Natural killer cell (primary cell): ENCODE measurements at regions not wholly inside any gene's neighbourhood (a gene's known extent, or its start where the extent isn't known, plus 50 kb on each side); places are given as distances from the start of the nearest gene placed in this dataset.
"Not testable (repeated sequence)": the region's sequence is repeated elsewhere in the genome, so short reads cannot be mapped to it uniquely, and the experiment has no call there.

ENCODE experiments used
- ATAC-seq, 3 donors: fragments of 150-1000 bp in 2 of 3; fragments of 200-7000 bp in 1 of 3; cut with Tn5 transposase; 1 replicate in 1 of 3; 2 replicates in 2 of 3; pipeline ENCODE4 v1.10.0; 2021; ENCODE audit warnings: mild to moderate bottlenecking in 2 of 3, moderate library complexity in 2 of 3
- DNase-seq, 2 donors: peaks; one replicate each; pipeline versions ENCODE4 v3.0.0 to v3.0.0-alpha.2; 2013 to 2021; ENCODE audit warnings: mixed read lengths in 1 of 2
- H3K27ac ChIP-seq: one replicate; pipeline ENCODE4 v1.5.1; 2013; ENCODE audit warnings: mild to moderate bottlenecking, low read length
- H3K27me3 ChIP-seq: one replicate; pipeline ENCODE4 v1.6.1; 2013; ENCODE audit warnings: low read length; ENCODE audit not compliant: control insufficient read depth, insufficient read depth
- H3K36me3 ChIP-seq: one replicate; pipeline ENCODE4 v1.6.1; 2013; ENCODE audit warnings: low read length; ENCODE audit not compliant: control insufficient read depth, insufficient read depth
- H3K4me1 ChIP-seq: one replicate; pipeline ENCODE4 v1.6.1; 2013; ENCODE audit warnings: low read length; ENCODE audit not compliant: control insufficient read depth, insufficient read depth
- H3K4me3 ChIP-seq: one replicate; pipeline ENCODE4 v1.5.1; 2013; ENCODE audit warnings: low read length
- H3K9me3 ChIP-seq: one replicate; pipeline ENCODE4 v1.6.1; 2013; ENCODE audit warnings: low read length; ENCODE audit not compliant: control insufficient read depth, insufficient read depth
- H3K27ac Mint-ChIP-seq, 2 donors: one replicate each; pipeline ENCODE4 v1.8.0; 2022; ENCODE audit warnings: mild to moderate bottlenecking in 2 of 2, mixed read lengths in 2 of 2, moderate library complexity in 1 of 2
- H3K27me3 Mint-ChIP-seq, 2 donors: one replicate each; pipeline ENCODE4 v1.8.0; 2022; ENCODE audit warnings: low read depth in 2 of 2, mixed read lengths in 2 of 2
- H3K36me3 Mint-ChIP-seq: one replicate; pipeline ENCODE4 v1.8.0; 2022; ENCODE audit warnings: mixed read lengths
- H3K4me1 Mint-ChIP-seq, 2 donors: one replicate each; pipeline ENCODE4 v1.8.0; 2022; ENCODE audit warnings: mixed read lengths in 2 of 2
- H3K4me3 Mint-ChIP-seq: one replicate; pipeline ENCODE4 v1.8.0; 2022; ENCODE audit warnings: mild to moderate bottlenecking, moderate library complexity, mixed read lengths
- H3K9me3 Mint-ChIP-seq, 2 donors: one replicate each; pipeline ENCODE4 v1.8.0; 2022; ENCODE audit warnings: mixed read lengths in 2 of 2
- WGBS: methylation state at CpG from one replicate; pipeline ENCODE4 v1.1.7; 2013; ENCODE audit warnings: missing lambda C conversion rate; ENCODE audit not compliant: insufficient coverage; 5-methylcytosine and 5-hydroxymethylcytosine counted together
- intact Hi-C: fragments of 100-400 bp; cut with micrococcal nuclease; formaldehyde crosslinking; loops from one replicate; pipeline ENCODE4 v1.14.2; 2022

GRCh38 chr9:66601472-66601871, 299.1 kb upstream of the ZNF658 start:
- H3K36me3 ChIP-seq, H3K27ac ChIP-seq, intact Hi-C loops, DNase-seq, H3K9me3 Mint-ChIP-seq, H3K27ac Mint-ChIP-seq, H3K4me1 ChIP-seq, H3K27me3 ChIP-seq, H3K36me3 Mint-ChIP-seq, H3K27me3 Mint-ChIP-seq, H3K4me1 Mint-ChIP-seq, ATAC-seq, H3K9me3 ChIP-seq, H3K4me3 ChIP-seq, H3K4me3 Mint-ChIP-seq: not testable (repeated sequence)
- WGBS: 100% methylated on average over 3 of the region's 10 CpGs

GRCh38 chr9:66631521-66632046, 268.9 kb upstream of the ZNF658 start:
- H3K27me3 Mint-ChIP-seq, H3K4me1 ChIP-seq, H3K36me3 ChIP-seq, intact Hi-C loops, DNase-seq, H3K27ac Mint-ChIP-seq, H3K27ac ChIP-seq, H3K27me3 ChIP-seq, H3K36me3 Mint-ChIP-seq, H3K4me1 Mint-ChIP-seq, H3K4me3 ChIP-seq, H3K4me3 Mint-ChIP-seq, H3K9me3 ChIP-seq, ATAC-seq, H3K9me3 Mint-ChIP-seq: not testable (repeated sequence)
- WGBS: no CpG with 5 or more reads among the region's 22 CpGs

- H3K4me3 Mint-ChIP-seq, H3K4me1 Mint-ChIP-seq, H3K27ac ChIP-seq, H3K4me3 ChIP-seq, H3K9me3 ChIP-seq, intact Hi-C loops, H3K9me3 Mint-ChIP-seq, H3K4me1 ChIP-seq, H3K36me3 ChIP-seq, H3K27me3 Mint-ChIP-seq, H3K36me3 Mint-ChIP-seq, ATAC-seq, H3K27ac Mint-ChIP-seq, H3K27me3 ChIP-seq, DNase-seq: not testable (repeated sequence)
- WGBS: no CpG with 5 or more reads among the region's 2 CpGs
Observed at GRCh38 chr9:66647675-66648074, 252.8 kb upstream of the ZNF658 start.

- H3K27ac Mint-ChIP-seq, H3K27me3 ChIP-seq, intact Hi-C loops, H3K4me1 Mint-ChIP-seq, H3K27ac ChIP-seq, H3K36me3 ChIP-seq, ATAC-seq, H3K36me3 Mint-ChIP-seq, H3K9me3 ChIP-seq, H3K4me3 ChIP-seq, DNase-seq, H3K9me3 Mint-ChIP-seq, H3K4me3 Mint-ChIP-seq, H3K27me3 Mint-ChIP-seq, H3K4me1 ChIP-seq: not testable (repeated sequence)
Observed at GRCh38 chr9:66690242-66690641, 210.3 kb upstream of the ZNF658 start.

- whole genome bisulfite sequencing: no CpG with 5 or more reads among the region's 6 CpGs
- intact Hi-C loops, H3K9me3 ChIP-seq, H3K27me3 ChIP-seq, H3K27ac ChIP-seq, H3K36me3 Mint-ChIP-seq, H3K4me3 Mint-ChIP-seq, H3K4me3 ChIP-seq, H3K27ac Mint-ChIP-seq, DNase-seq, H3K27me3 Mint-ChIP-seq, H3K9me3 Mint-ChIP-seq, H3K36me3 ChIP-seq, H3K4me1 Mint-ChIP-seq, H3K4me1 ChIP-seq: not testable (repeated sequence)
- ATAC-seq: peak; percentile 29 to 53 (median 37)
Observed at GRCh38 chr9:66695561-66696240, 204.8 kb upstream of the ZNF658 start.

DNA sequence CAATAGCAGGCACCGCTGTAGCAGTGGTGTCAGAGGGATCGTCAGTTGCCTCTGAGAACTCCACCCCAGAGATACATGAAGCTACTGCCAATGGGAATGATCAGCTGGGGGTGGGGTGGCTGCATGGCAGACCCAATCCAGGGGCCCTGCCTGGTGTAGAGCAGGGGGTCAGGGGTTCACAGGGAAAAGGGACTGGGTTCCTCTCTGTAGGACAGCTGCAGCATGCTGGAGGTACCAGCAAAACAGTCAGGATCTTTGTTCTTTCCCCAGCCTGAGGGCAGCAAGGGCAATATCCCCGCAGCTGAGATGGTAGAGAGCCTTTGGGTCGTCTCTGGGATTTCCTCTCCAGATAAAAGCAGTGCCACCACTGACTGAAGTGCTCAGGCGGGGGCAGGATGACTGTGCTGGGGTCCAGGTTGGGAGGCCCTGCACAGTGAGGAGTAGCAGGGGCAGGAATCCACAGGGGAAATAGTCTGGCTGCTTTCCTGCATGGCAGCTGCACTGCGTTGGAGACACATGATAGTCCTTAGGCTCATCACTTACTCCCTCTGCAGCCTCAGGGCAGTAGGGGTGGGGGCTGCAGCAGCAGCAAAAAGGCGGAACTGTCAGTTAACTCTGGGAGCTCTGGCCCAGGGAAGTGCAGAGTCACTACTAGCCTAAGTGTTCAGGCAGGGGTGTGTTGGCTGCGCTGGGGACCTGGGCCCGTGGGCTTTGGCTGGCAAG, 203.0 kb upstream of the ZNF658 start:
- H3K9me3 Mint-ChIP-seq, H3K36me3 Mint-ChIP-seq, intact Hi-C loops, H3K27me3 Mint-ChIP-seq, H3K4me3 ChIP-seq, H3K9me3 ChIP-seq, H3K4me1 Mint-ChIP-seq, H3K4me3 Mint-ChIP-seq, DNase-seq, H3K4me1 ChIP-seq, H3K27ac ChIP-seq, H3K27me3 ChIP-seq, H3K36me3 ChIP-seq, H3K27ac Mint-ChIP-seq, ATAC-seq: not testable (repeated sequence)
- WGBS: no CpG with 5 or more reads among the region's 9 CpGs

DNA sequence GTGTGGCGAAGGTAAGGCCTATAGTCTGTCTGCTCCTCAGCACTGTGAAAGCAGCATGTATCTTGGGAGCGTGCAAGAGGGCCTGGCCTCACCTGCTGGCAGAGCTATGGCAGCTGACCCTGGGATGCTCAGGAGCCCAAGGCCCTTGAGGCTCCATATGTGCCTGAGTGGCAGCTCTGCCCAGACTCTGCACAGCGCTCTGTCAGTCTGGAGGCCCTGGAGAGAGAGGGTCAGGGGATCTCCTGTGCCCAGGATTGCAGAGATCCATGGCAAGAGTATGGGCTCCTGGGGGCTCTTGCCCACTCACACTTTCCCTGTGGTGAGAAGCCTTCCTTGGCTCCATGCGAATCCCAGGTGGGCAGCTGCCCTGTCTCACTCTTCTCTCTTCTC, 202.5 kb upstream of the ZNF658 start:
- H3K27ac ChIP-seq, H3K4me1 ChIP-seq, H3K27me3 ChIP-seq, H3K9me3 Mint-ChIP-seq, H3K4me1 Mint-ChIP-seq, H3K4me3 ChIP-seq, H3K27me3 Mint-ChIP-seq, H3K36me3 Mint-ChIP-seq, H3K9me3 ChIP-seq, H3K4me3 Mint-ChIP-seq, ATAC-seq, H3K36me3 ChIP-seq, H3K27ac Mint-ChIP-seq, DNase-seq, intact Hi-C loops: not testable (repeated sequence)
- WGBS: no CpG with 5 or more reads among the region's 4 CpGs
